GM23338 (cell line): ENCODE measurements at regions not wholly inside any gene's neighbourhood (a gene's known extent, or its start where the extent isn't known, plus 50 kb on each side); places are given as distances from the start of the nearest gene placed in this dataset.
"Not testable (repeated sequence)": the region's sequence is repeated elsewhere in the genome, so short reads cannot be mapped to it uniquely, and the experiment has no call there.

ENCODE experiments used
- ATAC-seq: fragments of 200-7000 bp; cut with Tn5 transposase; 3 replicates; pipeline ENCODE4 v1.9.1; 2020
- DNase-seq: peaks from one replicate; pipeline ENCODE4 v3.0.0-alpha.2; 2015; ENCODE audit warnings: low spot score
- H2AFZ ChIP-seq: fragments of 200-600 bp; sonication (generic); 2 replicates; pipeline ENCODE4 v1.8.0; 2016; ENCODE audit warnings: antibody characterized with exemption, mild to moderate bottlenecking, moderate library complexity
- H3F3A ChIP-seq: fragments of 200-600 bp; sonication (generic); replicated peaks from 2 replicates; pipeline ENCODE4 v1.8.0; 2017; ENCODE audit warnings: antibody characterized with exemption, mixed run types, low read depth
- H3K27ac ChIP-seq: fragments of 200-600 bp; sonication (generic); 2 replicates; pipeline ENCODE4 v1.6.1; 2016; ENCODE audit warnings: low read depth
- H3K27me3 ChIP-seq: fragments of 200-600 bp; sonication (generic); 2 replicates; pipeline ENCODE4 v1.8.0; 2016; ENCODE audit warnings: mild to moderate bottlenecking, mixed run types, moderate library complexity; ENCODE audit not compliant: insufficient read depth
- H3K36me3 ChIP-seq: fragments of 200-600 bp; sonication (generic); 2 replicates; pipeline ENCODE4 v1.8.0; 2016; ENCODE audit warnings: mild to moderate bottlenecking; ENCODE audit not compliant: insufficient read depth
- H3K4me1 ChIP-seq: fragments of 200-600 bp; sonication (generic); 2 replicates; pipeline ENCODE4 v1.8.0; 2016; ENCODE audit warnings: mild to moderate bottlenecking, moderate library complexity; ENCODE audit not compliant: insufficient read depth
- H3K4me2 ChIP-seq: fragments of 200-600 bp; sonication (generic); 2 replicates; pipeline ENCODE4 v1.7.1; 2017; ENCODE audit warnings: mixed run types
- H3K4me3 ChIP-seq: fragments of 200-600 bp; sonication (generic); 2 replicates; pipeline ENCODE4 v1.6.1; 2016; ENCODE audit warnings: mixed run types
- H3K79me2 ChIP-seq: fragments of 200-600 bp; sonication (generic); replicated peaks from 2 replicates; pipeline ENCODE4 v1.8.0; 2017; ENCODE audit warnings: mild to moderate bottlenecking; ENCODE audit not compliant: insufficient read depth
- H3K9me2 ChIP-seq: fragments of 200-600 bp; sonication (generic); 2 replicates; pipeline ENCODE4 v1.8.0; 2017; ENCODE audit not compliant: insufficient read depth
- H4K20me1 ChIP-seq: fragments of 200-600 bp; sonication (generic); replicated peaks from 2 replicates; pipeline ENCODE4 v1.8.0; 2017; ENCODE audit warnings: mild to moderate bottlenecking; ENCODE audit not compliant: insufficient read depth
- H3K27ac Mint-ChIP-seq: 2 replicates; pipeline ENCODE4 v1.8.0; 2020; ENCODE audit warnings: inconsistent platforms, mild to moderate bottlenecking, moderate library complexity, mixed read lengths
- H3K27me3 Mint-ChIP-seq: 3 replicates; pipeline ENCODE4 v1.8.0; 2022; ENCODE audit warnings: low read depth, mild to moderate bottlenecking, moderate library complexity, mixed read lengths, inconsistent platforms; ENCODE audit not compliant: insufficient read depth, poor library complexity
- H3K36me3 Mint-ChIP-seq: 3 replicates; pipeline ENCODE4 v1.8.0; 2021; ENCODE audit warnings: low read depth, mild to moderate bottlenecking, inconsistent platforms, moderate library complexity, mixed read lengths
- H3K4me1 Mint-ChIP-seq: 3 replicates; pipeline ENCODE4 v1.8.0; 2020; ENCODE audit warnings: mild to moderate bottlenecking, inconsistent platforms, mixed read lengths
- H3K4me3 Mint-ChIP-seq: 3 replicates; pipeline ENCODE4 v1.8.0; 2021; ENCODE audit warnings: moderate library complexity, mild to moderate bottlenecking, inconsistent platforms, mixed read lengths
- H3K9me3 Mint-ChIP-seq: 3 replicates; pipeline ENCODE4 v1.8.0; 2020; ENCODE audit warnings: moderate library complexity, mild to moderate bottlenecking, inconsistent platforms, mixed read lengths

GRCh38 chr15:84409357-84409756 lies 173.8 kb downstream of the GOLGA6L4 start:
- not testable (repeated sequence) for ATAC-seq, H3K27ac Mint-ChIP-seq, H3K4me1 Mint-ChIP-seq, H3K9me2 ChIP-seq, H2AFZ ChIP-seq, H3K4me3 ChIP-seq, H3F3A ChIP-seq, H3K36me3 ChIP-seq, H3K27ac ChIP-seq, H3K79me2 ChIP-seq, H3K9me3 Mint-ChIP-seq, H3K4me3 Mint-ChIP-seq, H3K4me1 ChIP-seq, DNase-seq, H3K27me3 ChIP-seq, H4K20me1 ChIP-seq, H3K36me3 Mint-ChIP-seq, H3K4me2 ChIP-seq, H3K27me3 Mint-ChIP-seq

DNA sequence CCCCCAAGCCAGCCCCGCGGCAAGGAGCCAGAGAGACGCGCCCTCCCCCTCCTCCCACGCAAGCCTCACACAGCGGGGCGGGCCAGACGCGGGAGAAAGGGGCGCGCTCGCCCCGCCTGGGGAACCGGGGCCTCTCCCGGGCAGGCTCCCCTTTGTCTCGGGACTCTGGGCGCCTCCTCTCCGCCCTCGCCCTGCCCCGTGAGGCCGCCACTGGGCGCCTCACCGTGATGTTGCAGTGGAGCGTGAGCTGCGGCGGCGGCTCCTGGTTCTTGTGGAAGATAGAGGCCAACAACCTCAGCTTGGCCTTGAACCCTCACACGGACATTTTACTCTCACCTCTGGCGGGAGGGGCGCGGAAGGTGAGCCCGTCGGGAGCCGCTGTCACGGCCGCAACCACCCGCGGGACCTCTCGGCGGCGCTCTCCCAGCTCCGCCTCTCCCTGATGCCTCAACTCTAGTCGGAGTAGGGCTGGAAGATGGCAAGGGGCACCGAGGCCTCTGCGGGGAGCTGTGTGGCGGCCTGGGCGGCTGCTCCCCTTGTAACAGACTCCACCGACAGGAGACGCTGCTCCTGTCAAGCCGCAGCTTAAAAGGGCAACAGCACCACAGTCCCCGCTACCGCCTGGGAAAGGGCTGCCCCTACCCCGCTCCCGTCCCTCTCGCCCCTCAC lies 179.2 kb upstream of the ZSCAN2 start:
- not testable (repeated sequence) for H3K27ac Mint-ChIP-seq, H3K27me3 Mint-ChIP-seq, H3K9me2 ChIP-seq, H3K27me3 ChIP-seq, H2AFZ ChIP-seq, H3F3A ChIP-seq, H3K27ac ChIP-seq, ATAC-seq, H4K20me1 ChIP-seq, H3K4me3 Mint-ChIP-seq, H3K9me3 Mint-ChIP-seq, H3K4me1 Mint-ChIP-seq, H3K36me3 Mint-ChIP-seq, H3K79me2 ChIP-seq, H3K4me2 ChIP-seq, H3K36me3 ChIP-seq, H3K4me1 ChIP-seq, DNase-seq
- H3K4me3 ChIP-seq = peak overlapping the region; percentile 46

GRCh38 chr15:84425327-84425726 lies 175.5 kb upstream of the ZSCAN2 start:
- H3K27me3 ChIP-seq, H3F3A ChIP-seq, ATAC-seq, H3K9me3 Mint-ChIP-seq, DNase-seq, H3K79me2 ChIP-seq, H3K27me3 Mint-ChIP-seq, H3K36me3 Mint-ChIP-seq, H3K4me3 ChIP-seq, H3K27ac ChIP-seq, H3K4me1 Mint-ChIP-seq, H2AFZ ChIP-seq, H3K9me2 ChIP-seq, H3K4me1 ChIP-seq, H4K20me1 ChIP-seq, H3K4me3 Mint-ChIP-seq, H3K4me2 ChIP-seq, H3K27ac Mint-ChIP-seq, H3K36me3 ChIP-seq: not testable (repeated sequence)

- H3K27me3 ChIP-seq, H3K27ac Mint-ChIP-seq, H3K36me3 ChIP-seq, H3K4me3 Mint-ChIP-seq, H3K4me2 ChIP-seq, H3F3A ChIP-seq, H3K27ac ChIP-seq, H3K9me2 ChIP-seq, DNase-seq, H3K4me1 Mint-ChIP-seq, H4K20me1 ChIP-seq, H3K4me3 ChIP-seq, H2AFZ ChIP-seq, H3K27me3 Mint-ChIP-seq, H3K79me2 ChIP-seq, H3K4me1 ChIP-seq, H3K9me3 Mint-ChIP-seq, H3K36me3 Mint-ChIP-seq: not testable (repeated sequence)
- peak; percentile 42 for ATAC-seq
Observed at GRCh38 chr15:84473305-84473877, 127.4 kb upstream of the ZSCAN2 start.

DNA sequence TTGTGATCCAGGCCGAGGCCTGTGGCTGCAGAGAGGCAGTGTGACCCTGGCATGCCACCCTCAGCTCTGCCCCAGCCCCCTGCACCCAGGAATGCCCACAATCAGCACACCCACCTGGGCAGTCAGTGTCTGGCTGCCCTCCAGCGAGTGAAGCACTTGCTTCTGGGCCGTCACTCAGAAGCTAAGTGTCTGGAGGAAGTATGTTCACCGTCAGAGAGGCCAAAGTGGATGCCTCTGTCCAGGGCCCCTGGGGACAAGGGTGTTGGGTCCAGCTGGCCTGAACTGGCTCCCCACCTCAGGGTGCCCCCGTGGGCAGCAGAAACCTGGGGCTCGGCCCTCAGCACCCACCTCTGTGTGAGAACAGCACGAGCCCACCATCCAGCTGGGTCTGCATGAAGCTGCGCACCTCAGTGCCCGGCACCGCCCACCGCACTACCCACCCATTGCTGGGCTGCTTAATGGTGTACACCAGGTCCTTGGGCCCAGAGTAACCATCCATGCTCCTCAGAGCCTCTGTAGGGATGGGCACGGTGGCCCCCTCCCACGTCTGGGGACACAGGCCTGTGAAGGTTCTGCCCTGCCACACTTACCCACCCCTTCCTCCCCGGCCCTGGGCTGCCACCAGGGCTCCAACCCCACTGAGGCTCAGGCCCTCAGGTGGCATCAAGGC lies 124.3 kb upstream of the ZSCAN2 start:
- not testable (repeated sequence) for H3K4me3 ChIP-seq, H3K79me2 ChIP-seq, H3K27me3 ChIP-seq, H3K4me1 Mint-ChIP-seq, H3K36me3 ChIP-seq, H3K27me3 Mint-ChIP-seq, H3K4me1 ChIP-seq, H3K4me2 ChIP-seq, H4K20me1 ChIP-seq, H3F3A ChIP-seq, H3K36me3 Mint-ChIP-seq, H3K9me2 ChIP-seq, H2AFZ ChIP-seq, ATAC-seq, H3K4me3 Mint-ChIP-seq, H3K27ac Mint-ChIP-seq, H3K9me3 Mint-ChIP-seq, DNase-seq, H3K27ac ChIP-seq

GRCh38 chr15:84477550-84477949 lies 123.3 kb upstream of the ZSCAN2 start:
- not testable (repeated sequence) for H4K20me1 ChIP-seq

More at GRCh38 chr15:84477550-84477949, 123.3 kb upstream of the ZSCAN2 start:
- H3K9me3 Mint-ChIP-seq, H3K4me2 ChIP-seq, H3K36me3 ChIP-seq, H3K4me1 Mint-ChIP-seq, H3K27ac ChIP-seq, H3K27me3 Mint-ChIP-seq, H3K36me3 Mint-ChIP-seq, H3K4me1 ChIP-seq, H3K9me2 ChIP-seq, DNase-seq, H3K4me3 ChIP-seq, H3K4me3 Mint-ChIP-seq, H3K79me2 ChIP-seq, H3F3A ChIP-seq, H3K27ac Mint-ChIP-seq, H3K27me3 ChIP-seq, H2AFZ ChIP-seq: not testable (repeated sequence)
- peak; percentile 96 for ATAC-seq
